Fibroblast of skin of scalp (primary cell): ENCODE measurements at regions not wholly inside any gene's neighbourhood (a gene's known extent, or its start where the extent isn't known, plus 50 kb on each side); places are given as distances from the start of the nearest gene placed in this dataset.
A peak's percentile ranks its signal among the peaks of the same experiment; 100 is the strongest.
"Not testable (repeated sequence)": the region's sequence is repeated elsewhere in the genome, so short reads cannot be mapped to it uniquely, and the experiment has no call there.

ENCODE experiments used
- DNase-seq: peaks from one replicate; pipeline ENCODE4 v3.0.0-alpha.2; 2013

DNA sequence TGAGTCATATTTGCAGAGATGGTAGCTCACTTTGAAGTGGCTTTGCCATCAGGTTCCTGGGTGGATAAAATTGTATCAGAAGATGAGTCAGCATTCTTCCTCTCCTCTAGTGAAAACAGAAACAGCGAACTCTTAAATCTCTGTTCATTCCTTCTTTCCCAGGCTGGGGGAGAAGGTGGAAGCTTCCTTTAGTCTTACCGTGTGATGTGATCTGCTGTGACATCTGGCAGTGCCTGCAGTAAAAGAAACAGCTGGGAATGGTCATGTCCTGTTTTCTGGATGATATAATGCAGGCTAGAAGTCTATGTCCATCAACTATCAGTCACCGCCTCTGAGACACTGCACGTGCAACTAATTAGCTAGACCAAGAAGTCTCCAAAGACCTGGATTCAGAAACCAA, 171.6 kb downstream of the VAPA start:
- peak; percentile 43 for DNase-seq

DNA sequence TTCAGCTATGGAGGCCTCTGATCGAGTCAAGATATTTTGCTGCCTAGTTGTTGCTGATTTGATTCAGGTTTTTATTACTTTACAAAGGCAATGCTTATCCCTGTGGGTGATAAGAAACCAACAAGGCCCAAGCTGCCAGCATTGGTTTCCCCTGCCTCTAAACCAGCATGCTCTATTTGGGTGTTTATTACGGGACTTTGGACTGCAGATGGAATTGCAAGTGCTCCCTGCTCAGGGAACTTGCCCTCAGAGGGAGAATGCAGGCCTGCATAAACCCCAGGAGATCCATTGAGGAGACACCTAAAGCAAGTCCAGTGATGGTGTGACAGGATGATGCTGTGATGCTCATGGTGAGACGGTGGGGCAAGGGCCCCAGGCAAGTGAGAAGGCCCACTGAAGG, 172.1 kb downstream of the VAPA start:
- no peak for DNase-seq

DNA sequence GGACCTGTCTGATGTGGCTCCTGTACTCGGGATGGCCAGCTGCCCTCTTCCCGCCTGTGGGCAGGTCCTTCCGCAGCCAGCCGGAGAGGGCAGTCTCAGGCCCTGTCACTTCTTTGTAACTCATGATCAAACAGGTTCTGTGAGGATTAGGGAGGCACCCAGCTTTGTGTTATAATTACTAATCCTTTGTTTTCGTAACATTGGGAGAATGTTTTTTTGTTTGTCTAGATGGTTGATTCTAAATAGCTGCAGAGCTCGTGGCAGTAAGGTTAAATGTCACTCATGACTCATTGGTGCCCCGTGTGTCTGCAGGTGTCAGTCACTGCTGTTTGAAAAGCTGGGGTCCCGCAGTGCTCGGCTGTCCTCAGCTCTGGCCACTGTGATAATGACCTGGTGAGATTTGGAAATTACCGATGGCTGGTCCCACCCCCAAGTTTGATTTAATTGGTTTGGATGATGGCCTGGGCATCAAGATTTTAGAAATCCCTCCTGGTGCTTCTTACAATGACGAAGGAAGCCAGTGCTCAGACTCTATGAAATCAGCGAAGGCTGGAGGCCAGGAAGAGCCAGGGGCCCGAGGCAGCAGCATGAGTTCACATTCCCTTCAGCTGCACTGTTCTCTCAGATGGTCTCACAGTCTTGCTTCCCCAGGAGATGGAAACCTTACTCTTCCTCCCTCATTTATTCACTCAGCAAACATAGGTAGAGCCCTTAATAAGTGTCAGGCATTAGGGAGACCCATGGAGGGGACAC, 172.8 kb downstream of the VAPA start:
- no peak for DNase-seq

DNA sequence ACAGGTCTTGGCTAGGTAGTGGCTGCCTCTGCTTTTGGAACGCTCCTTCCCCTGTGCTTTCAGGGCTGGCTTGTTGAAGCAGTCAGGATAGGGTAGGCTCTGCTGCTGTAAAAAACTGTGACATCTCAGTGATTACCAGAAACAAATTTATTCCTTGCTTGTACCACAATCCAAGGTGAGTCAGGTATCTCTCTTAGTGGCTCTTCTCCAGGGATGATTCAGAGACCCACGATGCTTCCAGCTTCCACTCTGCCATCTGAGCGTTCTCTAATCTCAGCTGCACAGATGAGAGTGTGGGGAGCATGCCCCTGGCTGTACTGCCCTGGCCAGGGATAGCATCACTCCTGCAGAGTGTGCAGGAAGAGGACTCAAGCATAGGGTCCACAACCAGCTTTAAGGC, 174.9 kb downstream of the VAPA start:
- DNase-seq, result no peak

DNA sequence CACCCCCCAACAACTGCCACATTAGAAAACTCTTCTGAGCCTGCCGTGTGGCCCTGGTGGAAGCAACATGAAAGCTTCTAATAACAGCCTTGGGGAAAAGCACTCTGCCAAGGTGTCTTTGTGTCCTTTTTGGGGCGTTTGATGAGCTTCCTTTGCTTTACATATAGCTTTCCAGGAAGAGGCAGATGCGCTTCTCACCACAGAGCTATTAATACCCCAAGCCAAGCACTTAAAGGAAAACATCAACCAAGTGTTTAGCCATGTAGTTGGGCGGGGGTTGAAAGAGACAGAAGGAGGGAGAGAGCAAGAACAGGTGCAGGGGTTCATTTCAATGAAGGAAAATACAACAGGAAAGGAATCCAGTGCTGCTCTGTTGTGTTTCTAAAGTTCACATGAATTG, 176.1 kb downstream of the VAPA start:
- DNase-seq, result no peak

DNA sequence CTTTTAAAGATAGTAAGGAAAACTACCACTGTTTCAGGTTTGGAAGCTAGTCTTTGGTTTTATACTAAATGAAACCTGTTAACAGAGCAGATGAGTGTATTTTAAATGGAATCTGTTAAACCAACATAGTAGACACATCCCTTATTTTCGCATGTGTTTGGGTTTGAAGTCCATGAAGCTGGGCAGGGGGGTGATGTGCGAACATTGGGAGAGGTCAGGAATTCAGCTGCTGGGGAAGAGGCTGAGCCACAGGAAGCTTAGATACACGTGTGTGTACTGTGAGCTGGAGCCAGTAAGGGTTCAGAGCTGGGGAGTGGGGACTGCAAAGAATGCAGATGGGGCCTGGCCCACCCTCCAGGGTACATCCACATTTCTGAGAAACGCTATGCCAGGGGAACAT, 176.9 kb downstream of the VAPA start:
- DNase-seq, result peak; percentile 33

DNA sequence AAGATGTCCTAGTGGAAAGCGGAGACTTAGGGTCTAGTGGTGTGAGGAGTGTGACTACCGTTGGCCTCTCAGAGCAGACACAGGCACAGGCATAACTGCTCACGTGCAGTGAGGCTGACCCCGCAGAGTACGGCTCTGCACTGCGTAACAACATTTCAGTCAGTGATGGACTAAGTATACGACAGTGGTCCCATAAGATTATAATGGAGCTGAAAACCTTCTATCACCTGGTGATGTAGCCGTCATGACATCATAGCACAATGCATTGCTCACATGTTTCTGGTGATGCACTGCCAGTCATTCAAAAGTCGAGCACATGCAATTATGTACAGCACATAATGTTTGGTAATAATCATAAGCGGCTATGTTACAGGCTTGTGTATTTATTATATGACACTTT, 179.6 kb downstream of the VAPA start:
- DNase-seq, result no peak

DNA sequence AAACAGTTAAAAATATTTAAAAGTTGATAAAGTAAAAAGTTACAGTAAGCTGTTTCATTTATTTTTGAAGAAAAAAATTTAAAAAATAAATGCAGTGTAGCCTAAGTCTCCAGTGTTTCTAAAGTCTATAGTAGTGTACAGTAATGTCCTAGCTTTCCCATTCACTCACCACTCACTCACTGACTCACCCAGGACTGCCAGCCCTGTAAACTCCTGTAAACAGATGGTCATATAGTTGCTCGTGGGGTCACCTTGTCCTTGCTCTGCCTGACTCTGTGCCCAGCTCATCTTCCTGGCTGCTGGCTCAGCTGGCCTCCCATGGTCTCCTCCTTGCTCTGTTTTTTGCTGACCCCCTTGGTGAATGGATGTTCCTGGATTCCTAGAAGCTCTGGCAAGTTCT, 180.3 kb downstream of the VAPA start:
- no peak for DNase-seq

DNA sequence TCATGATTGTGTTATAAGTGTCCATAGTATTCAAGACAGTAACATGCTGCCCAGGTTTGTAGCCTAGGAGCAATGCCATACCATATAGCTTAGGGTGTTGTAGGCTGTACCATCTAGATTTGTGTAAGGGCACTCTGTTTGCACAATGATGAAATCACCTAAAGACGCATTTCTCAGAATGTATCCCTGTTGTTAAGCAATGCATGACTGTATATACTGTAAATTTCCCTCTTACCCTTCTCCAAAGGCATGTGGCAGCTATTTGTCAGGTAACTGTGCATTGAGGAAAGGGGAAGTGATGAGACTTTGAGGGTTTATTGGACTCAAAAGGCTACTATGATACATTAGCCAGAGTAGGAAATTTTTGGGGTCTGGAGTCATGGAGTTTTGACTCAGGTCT, 180.8 kb downstream of the VAPA start:
- no peak for DNase-seq

DNA sequence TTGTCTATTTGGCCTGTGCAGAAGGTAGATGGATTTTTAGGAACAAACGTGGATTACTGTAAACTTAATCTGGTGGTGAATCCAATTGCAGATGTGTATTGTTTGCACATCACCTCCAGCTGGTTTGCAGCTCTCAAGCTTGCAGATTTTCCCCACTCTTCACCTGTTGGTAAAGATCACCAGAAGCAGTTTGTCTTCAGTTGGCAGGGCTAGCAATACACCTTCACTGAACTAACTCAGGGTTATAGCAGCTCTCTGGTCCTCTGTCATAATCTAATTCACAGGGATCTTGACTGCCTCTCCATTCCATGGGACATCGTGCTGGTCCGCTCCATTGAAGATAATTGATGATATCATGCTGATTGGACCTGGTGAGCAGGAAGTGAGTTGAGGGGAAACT, 181.5 kb downstream of the VAPA start:
- no peak for DNase-seq

DNA sequence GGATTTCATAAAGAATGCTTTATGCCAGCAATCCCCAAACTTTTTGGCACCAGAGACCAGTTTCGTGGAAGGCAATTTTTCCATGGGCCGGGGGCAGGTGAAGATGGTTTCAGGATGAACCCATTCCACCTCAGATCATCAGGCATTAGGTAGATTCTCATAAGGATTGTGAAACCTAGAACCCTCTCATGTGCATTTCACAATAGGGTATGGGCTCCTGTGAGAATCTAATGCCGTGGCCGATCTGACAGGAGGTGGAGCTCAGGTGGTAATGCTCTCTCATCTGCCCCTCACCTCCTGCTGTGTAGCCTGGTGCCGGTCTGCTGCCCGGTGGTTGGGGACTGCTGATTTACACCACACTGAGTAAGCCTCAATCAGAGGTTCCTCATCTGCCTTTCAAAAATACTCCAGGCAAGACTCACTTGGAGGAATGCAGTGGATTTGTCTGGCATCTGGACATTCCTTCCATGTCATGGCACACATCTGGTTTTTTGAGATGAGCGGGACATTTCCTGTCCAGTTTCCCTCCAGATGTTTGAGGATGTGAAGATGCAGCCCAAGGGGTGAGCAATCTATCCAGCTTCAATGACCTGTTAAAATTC, 185.8 kb downstream of the VAPA start:
- DNase-seq, result peak; percentile 74

DNA sequence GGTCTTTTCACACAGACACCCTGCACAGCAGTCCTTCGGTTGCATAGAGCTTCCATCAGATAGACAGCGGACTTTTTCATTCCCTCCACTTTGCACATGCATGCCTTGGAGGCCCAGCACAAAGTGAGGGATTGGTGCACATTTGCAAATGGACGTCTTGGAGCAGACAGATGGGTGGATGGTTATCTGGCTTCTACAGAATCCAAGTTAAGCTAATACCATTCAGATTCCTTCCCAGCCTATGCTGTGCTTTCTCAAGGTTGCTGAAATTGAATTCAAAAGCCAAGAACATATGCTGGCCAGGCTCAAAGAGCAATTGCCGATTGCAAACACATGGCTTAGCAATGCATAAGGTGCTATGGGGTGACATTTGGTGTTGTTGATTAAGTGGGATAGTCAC, 186.4 kb downstream of the VAPA start:
- no peak for DNase-seq

DNA sequence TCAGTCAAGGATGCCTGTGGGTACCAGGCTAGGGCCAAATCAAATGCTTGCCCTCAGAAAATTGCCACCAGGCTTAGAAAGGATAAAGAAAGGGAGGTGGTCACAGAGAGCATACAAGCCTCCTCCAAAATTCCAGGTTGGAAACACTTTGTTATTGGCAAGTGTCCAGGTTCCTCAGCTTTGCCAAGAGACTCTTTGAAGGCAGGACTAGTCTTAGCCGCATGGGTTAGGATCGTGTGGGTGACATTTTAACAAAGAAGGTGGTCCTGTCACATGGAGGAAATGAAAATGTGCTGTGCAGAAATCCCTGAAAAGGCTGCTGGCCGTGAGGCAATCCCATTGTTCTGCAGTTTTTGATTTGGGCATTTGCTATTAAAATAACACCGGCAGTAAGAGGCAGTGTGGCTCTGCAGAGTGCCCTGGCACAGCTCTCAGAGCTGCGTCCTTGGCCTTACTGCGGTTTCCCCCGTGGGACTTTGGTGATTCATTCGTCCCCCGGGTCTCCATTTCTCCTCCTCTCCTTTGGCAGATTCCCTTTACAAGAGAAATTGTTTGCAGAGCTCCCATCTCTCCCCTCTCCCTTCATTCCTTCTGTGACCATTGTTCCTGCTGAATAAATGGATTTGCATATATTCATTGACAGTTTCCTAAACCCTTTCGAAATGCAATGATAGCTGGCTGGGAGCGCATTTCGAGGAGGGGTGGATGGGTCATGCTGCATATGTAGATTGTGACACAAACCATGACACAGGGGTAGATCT, 187.3 kb downstream of the VAPA start:
- DNase-seq, result peak; percentile 82

DNA sequence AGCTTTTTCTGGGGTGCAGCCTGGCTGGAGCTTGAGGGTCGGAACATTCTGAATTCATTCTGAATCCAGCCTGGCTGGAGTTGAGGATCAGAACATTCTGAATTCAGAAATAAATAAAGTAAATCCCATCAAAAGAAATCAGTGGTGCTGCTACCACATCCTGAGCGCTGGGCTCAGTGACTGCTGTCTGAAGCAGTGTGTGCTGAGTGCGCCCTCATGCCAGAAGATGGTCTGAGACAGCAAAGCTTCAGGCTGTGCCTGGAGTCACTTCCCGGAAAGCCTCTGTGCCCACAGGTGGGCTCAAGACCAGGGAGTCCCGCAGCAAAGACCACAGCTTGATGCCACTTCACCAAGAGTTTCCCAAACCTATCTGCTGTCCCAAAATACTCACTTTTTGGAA, 187.9 kb downstream of the VAPA start:
- peak; percentile 16 for DNase-seq

DNA sequence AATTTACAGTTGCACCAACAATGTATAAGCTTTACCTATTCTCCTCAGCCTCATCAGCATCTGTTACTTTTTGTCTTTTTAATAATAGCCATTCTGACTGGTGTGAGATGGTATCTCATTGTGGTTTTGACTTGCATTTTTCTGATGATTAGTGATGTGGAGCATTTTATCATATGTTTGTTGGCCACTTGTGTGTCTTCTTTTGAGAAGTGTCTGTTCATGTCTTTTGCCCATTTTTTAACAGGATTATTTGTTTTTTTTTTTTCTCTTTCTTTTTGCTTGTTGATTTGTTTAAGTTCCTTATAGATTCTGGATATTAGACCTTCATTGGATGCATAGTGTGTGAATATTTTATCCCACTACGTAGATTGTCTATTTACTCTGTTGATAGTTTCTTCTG, 191.3 kb downstream of the VAPA start:
- not testable (repeated sequence) for DNase-seq

DNA sequence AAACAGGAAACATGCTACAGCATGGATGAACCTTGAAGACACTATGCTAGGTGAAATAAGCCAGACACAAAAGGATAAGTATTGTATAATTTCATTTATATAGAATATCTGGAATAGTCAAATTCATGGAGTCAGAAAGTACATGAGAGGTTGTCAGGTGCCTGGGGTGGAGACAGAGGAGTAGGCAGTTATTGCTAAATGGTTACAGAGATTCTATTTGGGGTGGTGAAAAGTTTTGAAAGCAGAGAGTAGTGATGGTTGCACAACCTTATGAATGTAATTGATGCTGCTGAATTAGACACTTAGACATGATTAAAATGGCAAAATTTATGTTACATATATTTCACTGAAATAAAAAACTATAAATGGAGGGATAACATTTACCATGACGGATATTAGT, 197.4 kb downstream of the VAPA start:
- no peak for DNase-seq

DNA sequence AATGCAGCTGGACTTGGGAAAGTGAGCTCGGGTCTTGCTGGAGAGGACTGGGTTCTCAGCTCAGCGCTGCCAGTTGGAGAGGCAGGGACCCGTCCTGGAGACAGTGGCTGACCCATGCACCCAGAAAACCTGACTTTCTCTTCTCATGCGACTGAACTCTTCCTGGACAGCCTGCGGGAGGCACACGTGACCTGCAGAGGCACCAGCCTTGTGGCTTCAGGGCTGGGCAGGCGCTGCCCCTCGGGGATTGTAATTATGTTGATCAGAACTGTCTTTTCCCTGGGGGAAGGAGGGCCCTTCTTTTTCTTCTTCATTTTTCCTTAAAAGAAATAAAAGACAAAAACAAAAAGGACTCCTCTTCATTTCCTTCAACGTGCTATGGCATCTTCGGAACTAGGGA, 198.1 kb downstream of the VAPA start:
- no peak for DNase-seq

DNA sequence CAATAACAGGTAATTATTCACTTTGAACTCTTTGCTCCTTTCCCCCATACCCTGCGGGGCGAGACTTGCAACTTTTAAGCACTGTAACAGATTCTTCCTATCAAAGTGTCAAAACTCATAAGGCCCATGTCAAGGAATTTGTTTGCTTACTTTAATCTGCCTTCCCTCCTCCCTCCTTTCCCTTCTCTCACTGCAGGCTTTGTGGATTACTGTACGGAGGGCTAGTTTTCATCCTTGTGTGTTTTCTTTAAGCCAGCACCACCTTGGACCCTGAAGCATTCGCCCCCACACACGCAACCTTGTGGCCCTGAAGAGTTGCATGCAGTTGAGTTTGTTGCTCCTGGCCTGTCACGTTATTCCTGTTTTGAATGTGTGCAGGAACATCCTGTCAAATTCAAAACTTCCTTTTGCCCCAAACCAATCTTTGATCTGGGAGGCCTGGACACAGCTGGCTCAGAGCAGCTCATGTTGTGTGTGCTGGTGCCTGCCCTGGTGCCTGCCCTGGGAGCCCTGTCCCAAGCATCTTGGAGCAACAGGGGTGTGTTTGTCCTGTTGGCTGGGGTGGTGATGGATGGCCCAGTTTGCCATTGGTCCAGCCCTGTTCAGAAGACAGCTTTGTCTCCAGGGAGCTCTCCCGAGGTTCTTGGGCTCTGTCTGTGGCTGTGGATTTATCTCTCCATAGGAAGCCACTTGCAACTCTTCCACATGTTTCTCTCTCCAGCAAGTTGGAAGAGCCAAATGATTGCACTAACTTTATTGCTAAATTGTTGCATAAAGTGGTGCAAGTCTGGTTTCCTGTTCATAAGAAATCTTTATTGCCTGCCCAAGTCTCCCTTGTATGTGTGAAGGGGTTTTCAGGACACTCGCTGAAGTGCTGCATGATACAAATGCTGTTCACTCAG, 199.6 kb downstream of the VAPA start:
- no peak for DNase-seq

DNA sequence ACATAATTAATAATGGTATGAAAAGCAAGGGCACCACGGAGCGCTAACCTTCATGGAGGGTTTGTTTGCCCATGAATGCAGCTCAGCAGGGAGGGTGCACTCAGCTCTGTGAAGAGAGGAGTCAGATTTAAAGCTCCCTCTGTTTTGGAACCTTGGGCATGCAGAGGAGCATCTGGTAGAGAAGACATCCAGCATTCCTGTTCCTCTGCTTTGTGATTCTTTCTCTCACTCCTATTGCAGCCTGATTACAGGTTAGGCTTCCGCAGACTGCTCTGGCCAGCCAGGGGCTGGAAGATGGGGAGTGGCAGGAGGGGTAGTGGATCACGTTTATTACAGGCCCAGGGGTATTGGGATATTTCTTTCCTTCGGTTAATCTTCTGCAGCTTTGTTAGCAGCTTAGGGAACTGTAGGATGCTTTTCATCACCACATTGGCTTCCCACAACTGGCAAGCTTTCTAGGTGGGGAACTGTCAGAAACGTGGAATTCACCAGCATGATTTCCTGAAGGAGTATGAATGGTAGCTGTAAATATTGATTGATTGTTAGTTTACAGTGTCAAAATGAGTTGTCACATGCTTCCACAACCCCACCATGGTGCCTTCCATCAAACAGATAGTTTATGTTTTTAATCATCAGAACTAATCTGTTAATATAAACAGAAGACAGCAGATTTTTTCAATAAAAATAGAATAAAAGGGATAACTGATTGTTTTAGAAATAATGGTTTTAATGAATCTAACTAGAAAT, 201.1 kb downstream of the VAPA start:
- no peak for DNase-seq

DNA sequence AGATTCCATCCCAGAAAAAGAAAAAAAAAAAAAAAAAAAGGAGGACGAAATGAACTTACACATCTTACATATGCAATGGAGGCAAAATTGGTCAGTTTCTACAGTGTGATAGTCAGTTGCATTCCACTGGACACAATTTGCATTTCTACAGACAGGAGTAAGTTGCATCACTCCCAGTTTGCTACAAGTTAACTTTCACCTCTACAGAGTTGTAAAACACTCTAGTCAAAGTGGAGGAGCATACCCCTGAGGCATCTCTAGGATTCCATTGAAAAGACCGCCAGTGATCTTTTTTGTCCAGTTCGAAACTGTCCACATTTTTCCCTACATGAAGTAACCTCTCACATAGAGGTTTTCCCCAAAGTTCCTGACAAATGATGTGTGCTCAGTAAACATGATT, 202.8 kb downstream of the VAPA start:
- DNase-seq, result no peak

DNA sequence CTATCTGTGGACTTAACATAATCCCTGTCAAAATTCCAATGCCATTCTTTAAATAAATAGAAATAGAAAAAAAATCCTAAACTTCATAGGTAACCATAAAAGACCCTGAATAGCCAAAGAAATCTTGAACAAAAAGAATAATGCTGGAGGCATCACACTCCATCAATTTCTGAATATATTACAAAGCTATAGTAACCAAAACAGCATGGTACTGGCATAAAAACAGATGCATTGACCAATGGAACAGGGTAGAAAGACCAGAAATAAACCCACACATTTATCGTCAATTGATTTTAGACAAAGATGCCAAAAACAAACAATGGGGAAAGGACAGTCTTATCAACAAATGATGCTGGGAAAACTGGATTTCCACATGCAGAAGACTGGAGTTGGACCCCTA, 205.7 kb downstream of the VAPA start:
- no peak for DNase-seq

DNA sequence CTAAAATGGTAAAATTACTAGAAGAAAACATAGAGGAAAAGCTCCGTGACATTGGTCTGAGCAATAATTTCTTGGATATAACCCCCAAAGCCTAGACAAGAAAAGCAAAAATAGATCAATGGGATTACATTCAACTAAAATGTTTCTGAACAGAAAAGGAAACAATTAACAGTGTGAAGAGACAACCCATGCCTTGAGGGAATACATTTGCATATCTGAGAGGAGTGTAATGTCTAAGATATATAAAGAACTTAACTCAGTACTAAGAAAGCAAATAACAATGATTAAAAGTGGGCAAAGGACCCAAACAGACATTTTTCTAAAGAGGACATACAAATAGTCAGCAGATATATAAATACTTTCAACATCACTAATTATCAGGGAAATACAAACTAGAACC, 206.2 kb downstream of the VAPA start:
- DNase-seq, result no peak
